ENCODE measurements at regions not wholly inside any gene's neighbourhood (a gene's known extent, or its start where the extent isn't known, plus 50 kb on each side); places are given as distances from the start of the nearest gene placed in this dataset.
"Not testable (repeated sequence)": the region's sequence is repeated elsewhere in the genome, so short reads cannot be mapped to it uniquely, and the experiment has no call there.

- DNase-seq, result not testable (repeated sequence)
Measured at GRCh38 chr3:153378366-153378765, 216.3 kb downstream of the RAP2B start.

- DNase-seq, result no peak
Measured at GRCh38 chr3:153379516-153379915, 217.5 kb downstream of the RAP2B start.

GRCh38 chr3:153385343-153385742, 223.3 kb downstream of the RAP2B start:
- no peak for DNase-seq

- DNase-seq, result no peak
Measured at GRCh38 chr3:153392363-153392762, 230.3 kb downstream of the RAP2B start.

- DNase-seq, result no peak
Measured at GRCh38 chr3:153394017-153394416, 232.0 kb downstream of the RAP2B start.

GRCh38 chr3:153396581-153396980, 234.6 kb downstream of the RAP2B start:
- DNase-seq, result peak; percentile 23

GRCh38 chr3:153397794-153398193, 235.8 kb downstream of the RAP2B start:
- DNase-seq, result no peak

GRCh38 chr3:153399636-153400035, 237.6 kb downstream of the RAP2B start:
- peak; percentile 50 for DNase-seq

- no peak for DNase-seq
Measured at GRCh38 chr3:153400641-153401040, 238.6 kb downstream of the RAP2B start.

- DNase-seq, result no peak
Measured at GRCh38 chr3:153404157-153404556, 242.1 kb downstream of the RAP2B start.

GRCh38 chr3:153405320-153405719, 243.3 kb downstream of the RAP2B start:
- DNase-seq, result not testable (repeated sequence)

GRCh38 chr3:153410517-153410916, 248.5 kb downstream of the RAP2B start:
- DNase-seq, result no peak

GRCh38 chr3:153414982-153415381, 253.0 kb downstream of the RAP2B start:
- DNase-seq, result no peak

GRCh38 chr3:153422314-153422713, 260.3 kb downstream of the RAP2B start:
- no peak for DNase-seq

- DNase-seq, result not testable (repeated sequence)
Measured at GRCh38 chr3:153423820-153424219, 261.8 kb downstream of the RAP2B start.

- DNase-seq, result no peak
Measured at GRCh38 chr3:153426344-153426743, 264.3 kb downstream of the RAP2B start.

- DNase-seq, result no peak
Measured at GRCh38 chr3:153426803-153427202, 264.8 kb downstream of the RAP2B start.

GRCh38 chr3:153429821-153430220, 267.8 kb downstream of the RAP2B start:
- DNase-seq, result no peak

GRCh38 chr3:153431076-153431475, 269.1 kb downstream of the RAP2B start:
- no peak for DNase-seq

- no peak for DNase-seq
Measured at GRCh38 chr3:153437666-153438065, 275.6 kb downstream of the RAP2B start.

GRCh38 chr3:153438271-153438670, 276.2 kb downstream of the RAP2B start:
- DNase-seq, result no peak

- DNase-seq, result no peak
Measured at GRCh38 chr3:153439780-153440179, 277.8 kb downstream of the RAP2B start.

GRCh38 chr3:153440311-153440710, 278.3 kb downstream of the RAP2B start:
- no peak for DNase-seq

GRCh38 chr3:153442386-153442785, 280.4 kb downstream of the RAP2B start:
- DNase-seq, result no peak

- DNase-seq, result no peak
Measured at GRCh38 chr3:153442799-153443487, 280.9 kb downstream of the RAP2B start.

All from RPMI8226 (cell line).